HG03432 (cell line): ENCODE measurements at regions not wholly inside any gene's neighbourhood (a gene's known extent, or its start where the extent isn't known, plus 50 kb on each side); places are given as distances from the start of the nearest gene placed in this dataset.

Experiments used
- ATAC-seq: cut with Tn5 transposase; IDR thresholded peaks from one replicate; pipeline ENCODE4 v1.9.1; 2021; ENCODE audit warnings: mild to moderate bottlenecking, moderate library complexity; ENCODE audit not compliant: unreplicated experiment

DNA sequence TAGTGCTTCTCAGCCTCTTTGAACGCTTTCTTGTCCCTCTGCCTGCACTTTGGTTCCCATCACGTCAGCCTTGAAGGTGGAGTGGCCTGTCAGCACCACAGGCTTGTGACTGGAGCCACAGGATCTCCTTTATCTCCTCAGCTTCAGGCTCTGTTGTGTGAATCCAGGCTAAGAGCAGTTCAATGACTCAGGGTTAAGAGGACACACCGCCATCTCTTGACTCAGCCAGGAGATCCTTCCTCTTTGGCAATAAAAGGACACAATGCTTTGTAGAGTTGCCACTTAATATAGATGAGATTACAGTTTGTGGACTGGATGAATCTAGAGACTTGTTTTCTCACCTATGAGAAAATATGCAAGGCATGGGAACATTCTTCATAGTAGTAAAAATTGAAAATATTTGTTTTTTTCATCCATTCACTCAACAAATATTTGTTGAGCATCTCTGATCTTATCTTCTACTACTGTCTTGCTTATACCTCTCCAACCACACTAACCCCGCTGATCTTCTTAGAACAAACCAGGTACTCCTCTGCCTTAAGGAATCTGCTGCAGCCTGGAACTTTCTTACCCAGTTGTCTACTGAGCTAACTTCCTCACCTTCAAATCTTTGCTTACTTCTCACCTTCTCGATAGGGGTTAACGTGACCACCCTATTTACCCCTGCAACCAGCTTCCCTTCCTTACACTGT is 62.3 kb downstream of the UCHL1 start:
- ATAC-seq = no peak

DNA sequence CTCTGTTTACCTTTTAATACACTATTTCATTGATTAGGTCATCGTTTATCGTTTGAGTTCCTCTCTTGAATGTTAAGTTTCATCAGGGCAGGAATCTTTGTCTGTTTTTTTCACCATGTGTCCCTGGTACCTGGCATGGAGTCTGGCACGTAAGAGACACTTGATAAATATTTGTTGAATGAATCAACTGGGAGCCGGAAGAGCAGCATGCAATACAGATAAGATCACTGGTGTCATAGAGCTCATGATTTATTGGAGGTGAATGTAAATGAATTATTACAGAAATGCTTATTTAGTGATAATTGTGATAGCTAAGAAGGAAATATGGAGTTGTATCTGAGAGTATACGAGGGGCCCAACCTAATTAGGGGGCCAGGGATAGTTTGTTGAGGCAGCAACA is 62.8 kb downstream of the UCHL1 start:
- ATAC-seq = no peak

DNA sequence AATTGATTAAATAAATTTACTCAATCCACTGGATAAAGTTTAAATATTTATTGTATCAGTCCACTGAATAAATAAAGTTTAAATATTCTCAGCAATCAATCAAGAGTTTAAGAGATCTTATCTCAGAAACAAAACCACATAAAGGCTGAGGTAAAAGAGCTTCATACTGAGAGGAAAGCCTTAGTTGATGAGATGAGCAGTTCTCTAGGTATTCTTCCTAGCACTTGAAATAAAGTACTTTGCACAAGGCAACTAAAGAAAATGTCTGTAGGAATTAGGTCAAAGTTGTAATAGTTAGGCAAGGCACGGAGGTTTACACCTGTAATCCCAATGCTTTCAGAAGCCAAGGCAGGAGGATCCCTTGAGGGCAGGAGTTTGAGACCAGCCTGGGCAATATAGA is 63.5 kb downstream of the UCHL1 start:
- ATAC-seq = no peak

DNA sequence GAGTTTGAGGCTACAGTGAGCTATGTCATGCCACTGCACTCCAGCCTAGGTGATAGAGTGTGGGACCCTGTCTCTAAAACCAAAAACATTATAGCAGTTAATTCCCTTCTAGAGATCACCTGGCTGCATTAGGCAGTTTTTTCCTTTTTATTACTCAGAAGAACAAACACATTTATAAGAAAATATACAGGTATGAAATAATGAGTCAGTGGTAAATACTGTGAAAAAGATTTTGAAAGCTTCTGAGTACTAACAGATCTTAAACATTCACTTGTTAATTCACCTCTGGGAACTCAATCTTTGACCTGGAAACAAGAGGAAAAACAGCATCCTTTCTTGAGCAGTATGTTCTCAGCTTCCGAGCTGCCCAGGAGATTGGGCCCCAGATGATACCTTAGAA is 64.1 kb downstream of the UCHL1 start:
- ATAC-seq = no peak

DNA sequence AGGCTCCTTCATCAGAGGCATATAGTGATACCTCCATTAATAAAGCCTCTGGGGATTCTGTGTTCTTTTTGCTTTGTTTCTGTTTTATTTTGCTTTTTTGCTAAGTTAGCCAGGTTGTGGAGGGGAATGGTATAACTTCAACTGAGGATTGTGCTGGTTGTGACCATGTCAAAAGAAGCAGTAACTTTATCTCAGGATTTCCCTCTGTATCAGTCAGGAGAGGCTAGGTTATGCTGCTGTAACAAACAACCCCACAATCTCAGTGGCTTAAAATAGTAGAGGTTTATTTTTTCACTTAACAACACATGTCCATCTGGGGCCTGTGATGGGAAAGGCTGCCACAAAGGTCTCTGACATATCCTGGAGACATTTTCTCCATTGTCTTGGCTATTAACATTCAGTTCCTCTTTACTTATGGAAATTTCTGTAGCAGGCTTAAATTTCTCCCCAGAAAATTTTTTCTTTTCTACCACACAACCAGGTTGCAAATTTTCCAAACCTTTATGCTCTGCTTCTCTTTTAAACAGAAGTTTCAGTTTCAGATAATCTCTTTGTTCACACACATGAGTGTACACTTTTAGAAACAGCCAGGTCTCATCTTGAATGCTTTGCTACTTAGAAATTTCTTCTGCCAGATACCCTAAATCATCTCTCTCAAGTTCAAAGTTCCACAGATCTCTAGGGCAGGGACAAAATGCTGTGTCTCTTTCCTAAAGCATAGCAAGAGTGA is 64.7 kb downstream of the UCHL1 start:
- ATAC-seq = no peak

DNA sequence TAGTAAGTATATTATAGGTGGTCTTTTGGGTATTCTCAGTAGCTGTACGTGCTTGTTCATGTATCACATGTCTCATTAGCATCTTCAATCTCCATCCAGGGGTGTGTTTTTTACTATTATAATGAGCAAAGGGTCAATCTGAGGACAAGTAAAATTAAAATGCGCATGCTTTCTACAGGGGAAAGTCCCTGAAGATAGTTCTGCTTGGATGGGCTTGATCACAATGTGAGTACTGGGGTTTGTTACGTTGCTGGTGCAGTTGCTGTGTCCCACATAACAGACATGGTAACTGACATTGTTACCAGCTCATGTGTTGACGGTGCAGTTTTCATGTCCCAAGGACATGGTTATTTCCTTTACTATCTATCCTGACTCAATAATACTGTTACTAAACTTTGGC is 65.9 kb downstream of the UCHL1 start:
- ATAC-seq = no peak

DNA sequence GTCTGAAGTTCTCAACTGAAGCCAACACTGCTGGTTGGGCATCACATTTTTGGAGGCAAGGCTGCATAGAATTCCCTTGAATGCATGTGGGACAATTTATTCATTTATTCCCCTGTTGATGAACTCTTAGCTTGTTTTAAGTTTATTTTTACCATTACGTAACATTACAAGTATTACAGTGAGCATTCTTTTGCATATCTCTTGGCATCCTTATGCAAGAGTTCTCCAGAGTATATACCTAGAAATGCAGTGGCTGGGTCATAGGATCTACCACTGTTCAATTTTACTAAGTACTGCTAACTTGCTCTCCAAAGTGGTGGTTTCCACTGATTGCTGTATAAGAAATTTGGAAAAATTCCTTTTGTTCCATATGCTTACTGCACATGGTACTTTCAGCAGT is 66.5 kb downstream of the UCHL1 start:
- ATAC-seq = no peak

DNA sequence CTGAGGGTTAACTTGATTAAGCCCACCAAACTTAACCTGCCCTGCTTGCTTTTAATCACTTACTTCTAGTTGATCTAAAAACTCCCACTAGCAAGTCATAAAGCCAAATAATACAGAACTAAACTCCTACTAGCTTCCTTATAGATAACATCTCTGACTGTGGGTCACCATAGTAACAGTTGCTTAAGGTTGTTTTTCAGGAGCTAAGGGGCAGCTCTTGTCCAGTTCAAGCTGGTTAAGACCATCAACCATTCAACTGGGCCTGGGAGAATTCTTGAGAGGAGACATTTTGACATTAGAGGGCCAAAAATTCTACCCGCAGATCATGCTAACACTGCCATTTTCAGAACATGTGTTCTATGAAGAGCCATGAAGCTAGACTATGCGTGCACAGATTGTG is 67.0 kb downstream of the UCHL1 start:
- ATAC-seq = no peak

DNA sequence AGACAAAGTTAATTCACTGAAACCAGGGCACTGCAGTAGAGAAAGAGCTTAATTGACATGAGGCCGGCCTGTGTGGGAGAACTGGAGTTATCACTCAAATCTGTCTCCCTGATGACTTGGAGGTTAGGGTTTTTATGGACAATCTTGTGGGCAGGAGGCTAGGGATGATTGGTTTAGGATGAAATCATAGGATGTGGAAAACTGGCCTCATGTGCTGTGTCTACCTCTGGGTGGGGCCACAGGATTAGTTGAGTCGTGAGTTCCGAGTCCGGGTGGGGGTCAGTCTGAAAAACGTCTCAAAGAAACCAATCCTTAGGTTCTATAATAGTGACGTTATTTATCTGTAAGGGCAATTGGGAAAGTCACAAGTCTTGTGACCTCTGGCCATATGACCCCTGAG is 68.1 kb downstream of the UCHL1 start:
- ATAC-seq = no peak

DNA sequence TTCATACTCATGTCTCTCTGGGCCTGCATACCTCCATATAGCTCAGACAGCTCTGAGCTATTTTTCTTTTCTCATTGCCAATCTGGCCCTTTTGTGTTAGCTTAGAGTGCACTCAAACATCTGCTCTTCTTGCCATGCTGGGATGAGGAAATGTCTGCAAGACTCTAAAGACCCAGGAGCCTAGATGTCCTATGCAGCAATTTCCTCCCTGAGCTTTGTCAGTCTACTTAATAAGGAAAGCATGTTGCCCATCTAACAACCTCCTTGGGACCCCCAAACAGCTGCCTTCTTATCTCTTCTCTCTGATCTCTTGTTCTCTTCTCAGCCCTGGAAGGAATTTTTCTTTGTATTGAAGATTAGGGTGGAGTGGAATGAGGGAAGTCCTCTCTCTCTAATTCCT is 69.2 kb downstream of the UCHL1 start:
- no peak for ATAC-seq

DNA sequence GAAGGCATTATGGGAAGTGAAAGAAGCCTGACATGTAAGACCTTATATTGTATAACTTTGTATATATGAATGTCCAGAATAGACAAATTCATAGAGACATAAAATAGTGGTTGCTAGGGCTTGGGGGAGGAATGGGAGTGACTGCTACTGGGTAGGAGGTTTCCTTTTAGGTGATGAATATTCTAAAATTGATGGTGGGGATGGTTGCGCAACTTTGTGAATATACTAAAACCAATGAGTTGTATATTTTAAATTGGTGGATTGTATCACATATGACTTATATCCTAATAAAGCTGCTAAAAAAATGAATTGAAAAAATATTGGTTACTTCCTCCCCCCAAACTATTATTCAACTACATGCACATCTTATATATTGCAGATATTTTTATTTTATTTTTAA is 70.0 kb downstream of the UCHL1 start:
- no peak for ATAC-seq

DNA sequence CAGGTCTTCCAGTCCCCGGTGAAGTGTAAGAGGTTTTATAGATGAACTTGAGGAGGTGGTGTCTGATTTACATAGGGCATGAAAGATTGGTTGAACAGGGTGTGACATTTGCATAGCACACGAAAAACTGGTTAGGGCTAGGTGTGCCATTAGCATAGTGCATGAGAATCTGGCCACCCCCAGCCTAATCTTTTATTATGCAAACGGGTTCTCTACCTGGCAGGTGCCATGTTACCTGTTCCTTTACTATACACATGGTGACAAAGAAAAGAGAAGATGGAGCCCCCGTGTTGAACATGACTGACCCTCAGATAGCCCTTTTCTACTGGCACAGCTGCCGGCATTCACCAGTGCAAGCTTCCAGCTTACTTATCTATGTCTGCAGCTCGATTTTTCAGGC is 71.0 kb downstream of the UCHL1 start:
- no peak for ATAC-seq

DNA sequence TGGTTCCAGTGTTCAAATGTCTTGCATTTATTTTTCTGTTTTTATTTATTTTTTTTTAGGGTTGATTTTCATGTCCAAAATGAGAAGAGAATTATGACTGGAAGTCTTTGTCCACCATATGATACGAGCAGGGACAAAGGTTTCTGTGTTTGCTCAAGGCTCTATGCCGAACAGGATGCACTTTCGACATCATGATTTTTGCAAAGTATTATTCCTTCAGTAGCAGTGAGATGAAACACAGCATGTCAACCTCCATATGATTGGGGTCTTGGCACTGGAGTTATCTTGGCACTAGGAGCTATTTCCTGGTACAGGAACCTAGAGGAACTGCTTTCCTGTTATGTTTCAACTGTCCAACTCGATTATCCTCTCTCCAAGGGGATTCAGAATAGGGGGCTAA is 72.6 kb downstream of the UCHL1 start:
- no peak for ATAC-seq

DNA sequence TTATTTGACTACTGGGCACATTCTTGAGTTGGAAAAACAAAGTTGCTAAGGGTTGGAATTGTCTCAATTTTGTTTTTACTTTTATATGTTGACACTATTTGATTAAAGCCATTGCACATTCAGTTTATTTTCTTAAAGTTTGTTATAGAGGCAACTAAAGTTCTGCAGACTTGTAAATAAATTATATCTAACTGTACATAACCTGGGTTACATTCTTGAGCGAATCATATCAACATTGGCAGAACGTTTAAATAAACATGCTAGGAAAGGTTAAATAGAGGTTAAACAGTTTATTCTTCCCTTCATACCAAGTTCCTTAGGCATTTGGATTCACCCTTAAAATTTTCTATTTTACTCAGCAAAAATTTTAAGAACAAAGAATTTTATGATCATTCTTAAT is 74.5 kb downstream of the UCHL1 start:
- ATAC-seq = no peak

DNA sequence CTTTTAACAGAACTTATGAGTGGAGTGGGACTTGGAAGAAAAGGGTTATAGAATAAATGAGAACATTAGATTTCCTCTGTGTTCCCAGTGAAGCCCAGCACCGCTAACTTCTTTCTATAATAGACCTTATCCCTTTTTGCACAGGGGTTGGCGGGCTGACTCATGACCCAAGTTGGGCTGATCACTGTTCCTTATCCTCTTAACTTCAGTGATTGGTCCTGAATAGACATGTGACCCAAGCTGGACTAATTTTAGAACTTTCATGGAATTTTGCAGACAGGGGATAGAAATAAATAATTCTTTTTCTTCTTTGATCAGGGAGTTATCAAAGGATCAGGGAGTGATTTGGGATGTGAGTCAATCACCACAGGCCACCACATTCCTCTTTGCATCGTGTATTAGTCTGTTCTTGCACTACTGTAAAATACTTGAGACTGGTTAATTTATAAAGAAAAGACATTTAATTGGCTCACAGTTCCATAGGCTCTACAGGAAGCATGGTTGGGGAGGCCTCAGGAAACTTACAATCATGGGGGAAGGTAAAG is 75.9 kb downstream of the UCHL1 start:
- ATAC-seq = no peak

DNA sequence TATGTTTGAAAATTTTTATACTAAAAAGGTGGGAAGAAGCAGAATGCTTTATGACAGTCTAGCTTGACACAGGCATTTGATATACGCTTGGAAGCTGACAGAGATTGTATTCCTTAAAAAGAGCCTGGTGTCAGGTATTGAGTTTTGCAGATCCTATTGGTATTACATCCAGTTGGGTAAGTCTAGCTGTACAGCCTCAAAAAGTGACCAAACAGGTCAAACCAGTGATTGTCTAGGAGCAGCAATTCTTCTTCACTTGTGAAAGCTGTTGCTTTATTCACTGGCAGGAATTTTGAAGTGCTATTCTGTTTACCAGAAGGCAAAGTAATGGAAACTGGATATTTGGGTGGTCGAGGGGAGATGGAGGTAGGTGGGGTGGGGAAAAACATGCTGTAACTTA is 77.5 kb downstream of the UCHL1 start:
- ATAC-seq = no peak

DNA sequence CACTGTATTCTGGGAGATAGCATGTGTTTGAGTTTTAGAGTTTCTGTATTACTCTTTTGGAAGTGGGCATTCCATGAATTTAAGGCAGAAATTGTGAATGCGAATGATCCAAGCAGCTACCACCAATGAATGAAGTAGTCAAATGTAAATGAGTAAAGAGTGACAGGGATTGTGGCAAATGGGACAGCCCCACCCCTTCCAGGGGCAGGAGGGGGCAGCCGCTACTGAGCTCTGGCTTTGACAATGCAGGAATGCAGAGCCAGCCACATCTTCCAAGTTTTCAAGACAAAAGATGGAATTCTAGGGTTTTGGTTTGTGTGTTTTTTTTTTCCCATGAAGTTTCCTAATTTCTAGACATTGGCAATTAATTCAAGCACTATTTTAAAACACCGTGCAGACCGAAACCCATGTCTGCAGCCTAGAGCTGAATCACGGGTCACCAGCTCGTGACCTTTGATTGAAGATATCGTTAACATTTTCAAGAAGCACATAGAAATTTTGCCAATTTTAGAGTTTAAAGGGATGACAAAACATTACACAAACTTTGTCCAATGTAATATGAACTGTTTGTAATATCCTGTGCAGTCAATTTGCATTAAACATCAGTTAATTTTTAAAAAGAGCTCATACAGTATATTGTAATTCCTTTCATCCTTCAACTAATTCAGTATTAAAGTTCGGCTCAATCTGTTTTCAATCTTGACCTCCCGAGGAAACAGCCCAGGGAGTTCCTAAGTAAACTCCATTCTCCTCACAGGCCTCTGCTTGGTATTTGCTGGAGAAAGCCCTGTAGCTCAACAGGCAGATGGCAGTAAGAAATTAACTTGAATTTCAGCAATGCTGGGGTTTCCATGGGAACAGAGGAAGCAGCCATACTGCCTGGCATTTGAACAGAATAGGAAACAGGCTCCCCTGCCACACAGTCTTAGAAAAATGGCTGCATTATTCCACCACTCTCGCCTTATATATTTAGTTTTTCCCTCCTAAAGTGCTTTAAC is 83.4 kb downstream of the UCHL1 start:
- no peak for ATAC-seq

DNA sequence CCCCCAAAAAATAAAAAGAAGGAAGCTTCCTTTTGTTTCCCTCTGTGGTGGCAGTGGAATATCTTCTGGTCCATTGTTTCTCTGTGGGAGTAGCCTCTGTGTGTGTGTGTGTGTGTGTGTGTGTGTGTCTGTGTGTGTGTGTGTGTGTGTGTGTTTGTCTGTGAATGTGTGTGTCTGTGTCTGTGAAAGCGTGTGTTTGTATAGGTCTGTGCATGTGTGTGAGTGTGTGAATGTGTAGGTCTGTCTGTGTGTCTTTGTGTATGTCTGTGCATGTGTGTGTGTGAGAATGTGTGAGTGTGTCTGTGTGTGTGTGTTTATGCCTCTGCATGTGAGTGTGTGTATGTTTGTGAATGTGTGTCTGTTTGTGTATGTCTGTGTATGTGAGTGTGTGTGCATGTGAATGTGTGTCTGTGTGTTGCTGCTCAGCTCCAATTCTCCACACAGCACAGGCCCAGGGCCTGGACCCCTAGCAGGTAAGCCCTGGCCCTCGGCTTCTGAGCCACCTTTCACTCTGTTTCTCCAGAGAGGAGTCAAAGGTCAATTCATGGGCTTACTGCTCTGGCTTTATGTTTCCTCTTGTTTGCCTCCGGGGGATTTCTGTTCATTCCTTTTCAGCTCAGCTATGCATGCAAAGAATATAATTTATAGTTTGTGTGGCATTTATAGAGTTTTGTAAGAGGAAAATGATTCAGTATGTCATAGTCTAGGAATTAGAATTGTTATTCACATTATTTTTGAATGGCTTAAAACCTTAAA is 89.8 kb downstream of the UCHL1 start:
- ATAC-seq = no peak

DNA sequence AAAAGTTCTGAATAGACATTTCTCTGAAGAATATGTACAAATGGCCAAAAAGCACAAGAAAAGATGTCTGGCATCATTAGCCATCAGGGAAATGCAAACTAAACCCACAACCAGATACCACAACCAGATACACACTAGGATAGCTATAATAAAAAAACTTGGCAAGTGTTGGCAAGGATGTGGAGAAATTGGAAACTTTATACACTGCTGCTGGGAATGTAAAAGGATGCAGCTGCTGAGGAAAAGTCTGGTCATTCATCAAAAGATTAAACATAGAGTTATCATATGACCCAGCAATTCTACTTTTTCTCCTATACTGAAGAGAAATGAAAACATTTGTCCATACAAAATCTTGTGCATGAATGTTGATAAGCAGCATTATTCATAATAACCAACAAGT is 92.3 kb downstream of the UCHL1 start:
- no peak for ATAC-seq

DNA sequence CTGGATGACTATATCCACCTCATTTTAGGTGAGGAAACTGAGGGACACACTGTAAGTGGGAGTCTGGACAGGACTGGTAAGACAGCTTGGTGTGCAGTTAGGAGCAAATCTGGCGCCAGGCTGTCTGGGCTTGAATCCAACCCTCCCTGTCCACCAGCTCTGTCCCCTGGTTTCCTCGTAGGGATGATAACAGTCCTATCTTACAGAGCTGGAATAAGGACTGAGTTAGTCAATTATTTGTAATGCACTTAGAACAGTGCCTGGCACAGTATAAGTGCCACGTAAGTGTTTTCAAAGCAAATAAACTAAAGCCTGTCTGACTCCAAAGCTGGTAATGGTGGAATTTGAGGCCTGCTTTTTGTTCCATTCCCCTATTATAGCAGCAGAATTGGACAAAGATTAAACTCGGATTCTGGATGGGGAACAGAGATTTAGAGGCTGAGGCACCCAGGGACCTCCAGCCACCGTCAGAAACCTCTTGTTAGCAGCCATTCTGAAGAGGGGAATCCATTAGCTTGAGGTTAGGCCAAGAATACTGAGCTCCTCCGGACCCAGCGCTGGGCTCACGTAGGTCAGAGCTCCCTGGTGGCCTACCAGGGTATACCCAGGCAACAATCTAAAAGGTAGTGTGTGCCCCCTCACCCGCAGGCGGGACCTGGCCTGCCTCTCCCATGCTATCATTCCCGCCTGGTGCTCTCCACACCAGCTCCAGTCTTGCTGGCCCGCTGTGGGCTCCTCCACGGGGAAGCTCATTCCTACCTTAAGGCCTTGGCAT is 102.1 kb downstream of the UCHL1 start:
- no peak for ATAC-seq
